ENCODE measurements at regions not wholly inside any gene's neighbourhood (a gene's known extent, or its start where the extent isn't known, plus 50 kb on each side); places are given as distances from the start of the nearest gene placed in this dataset.

DNA sequence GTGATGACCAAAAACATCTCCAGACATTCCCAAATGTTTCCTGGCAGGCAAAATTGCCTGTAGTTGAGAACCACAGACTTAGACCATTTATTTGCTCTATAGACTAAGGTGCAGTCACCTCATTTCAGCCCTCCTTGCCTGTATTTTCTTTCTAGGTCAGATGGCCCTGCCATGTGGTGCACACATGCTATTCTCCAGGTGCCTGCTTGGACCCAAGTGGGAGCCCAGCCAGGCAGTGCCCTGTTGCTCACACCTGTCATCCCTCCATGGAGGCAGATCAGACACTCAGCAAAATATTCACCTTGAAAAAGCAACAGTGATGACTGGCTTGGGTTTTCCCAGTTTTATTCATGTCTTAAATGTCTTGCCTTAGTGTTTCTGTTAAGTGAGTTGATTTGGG is 311.4 kb downstream of the TFAP2C start:
- DNase-seq (ENCODE audit: low spot score), result no peak
- Mint-ChIP-seq H3K4me1 (peaks cover 22% of the 10 kb centered on the region), H3K4me3 (no peak overlapping the region), H3K27me3 (ENCODE audit: insufficient read depth, low read depth) (peaks cover 53% of the 10 kb centered on the region), H3K9me3 (no peaks in the 10 kb centered on the region), H3K36me3 (no peaks in the 10 kb centered on the region), H3K27ac (no peak overlapping the region)
- no peak overlapping the region for H2AFZ ChIP-seq (replicated peaks)
- H3K9me3 ChIP-seq (ENCODE audit: low read depth), result no peaks in the 10 kb centered on the region
- H3K4me2 ChIP-seq, result no peak overlapping the region
- TF ChIP-seq CTCF (IDR thresholded peaks at IDR 0.05) (no peak), EZH2 (IDR thresholded peaks at IDR 0.05) (no peak), EZH2phosphoT487 (IDR thresholded peaks at IDR 0.05) (no peak)
- H3F3A ChIP-seq (ENCODE audit: low read depth), result no peaks in the 10 kb centered on the region
- H3K79me2 ChIP-seq (ENCODE audit: low read depth), result no peaks in the 10 kb centered on the region
- no peaks in the 10 kb centered on the region for H3K27me3 ChIP-seq
- no peak overlapping the region for H3K27ac ChIP-seq
- H3K9ac ChIP-seq, result no peak overlapping the region
- peaks cover 2% of the 10 kb centered on the region for H3K4me1 ChIP-seq
- H3K4me3 ChIP-seq, result no peak overlapping the region
- no peaks in the 10 kb centered on the region for H4K20me1 ChIP-seq (ENCODE audit: low read depth)
- H3K36me3 ChIP-seq, result no peaks in the 10 kb centered on the region

DNA sequence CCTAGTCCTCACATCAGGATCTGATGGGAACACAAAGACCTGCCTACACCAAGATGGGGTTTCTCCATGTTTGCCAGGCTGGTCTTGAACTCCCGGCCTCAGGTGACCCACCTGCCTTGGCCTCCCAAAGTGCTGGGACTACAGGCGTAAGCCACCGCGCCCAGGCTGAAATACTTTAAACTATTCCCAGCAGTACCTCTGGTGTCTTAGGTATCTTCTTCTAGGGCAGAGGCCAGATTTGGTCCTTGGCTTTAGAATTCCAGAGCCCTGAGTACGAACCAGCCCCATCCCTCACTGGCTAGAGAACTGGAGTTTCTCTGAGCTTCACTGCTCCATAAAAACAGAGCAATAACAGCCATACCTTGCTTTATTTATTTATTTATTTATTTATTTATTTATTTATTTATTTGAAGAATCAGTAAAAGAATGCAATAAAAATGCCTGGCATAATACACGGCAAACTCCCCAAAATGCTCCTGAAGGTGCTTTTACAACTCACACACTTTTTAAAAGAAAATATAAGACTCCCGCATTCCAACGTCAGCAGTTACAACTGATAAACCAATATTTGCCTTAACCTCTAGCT is 312.1 kb downstream of the TFAP2C start:
- no peaks in the 10 kb centered on the region for H3K36me3 Mint-ChIP-seq
- Histone ChIP-seq H3K36me3 (no peaks in the 10 kb centered on the region), H2AFZ (replicated peaks) (no peak overlapping the region), H3K9ac (no peak overlapping the region), H3K27me3 (no peaks in the 10 kb centered on the region), H3K4me1 (peaks cover 2% of the 10 kb centered on the region), H3K4me3 (no peak overlapping the region), H3K27ac (no peak overlapping the region), H3K79me2 (ENCODE audit: low read depth) (no peaks in the 10 kb centered on the region), H3K9me3 (ENCODE audit: low read depth) (no peaks in the 10 kb centered on the region), H3K4me2 (no peak overlapping the region), H3F3A (ENCODE audit: low read depth) (no peaks in the 10 kb centered on the region), H4K20me1 (ENCODE audit: low read depth) (no peaks in the 10 kb centered on the region)
- TF ChIP-seq EZH2phosphoT487 (IDR thresholded peaks at IDR 0.05), result no peak
- no peak for TF ChIP-seq CTCF (IDR thresholded peaks at IDR 0.05)
- no peak for TF ChIP-seq EZH2 (IDR thresholded peaks at IDR 0.05)
- H3K9me3 Mint-ChIP-seq, result no peaks in the 10 kb centered on the region
- peaks cover 58% of the 10 kb centered on the region for H3K27me3 Mint-ChIP-seq (ENCODE audit: insufficient read depth, low read depth)
- no peak overlapping the region for H3K27ac Mint-ChIP-seq
- no peak for DNase-seq (ENCODE audit: low spot score)
- no peak overlapping the region for H3K4me3 Mint-ChIP-seq
- H3K4me1 Mint-ChIP-seq, result peaks cover 23% of the 10 kb centered on the region

DNA sequence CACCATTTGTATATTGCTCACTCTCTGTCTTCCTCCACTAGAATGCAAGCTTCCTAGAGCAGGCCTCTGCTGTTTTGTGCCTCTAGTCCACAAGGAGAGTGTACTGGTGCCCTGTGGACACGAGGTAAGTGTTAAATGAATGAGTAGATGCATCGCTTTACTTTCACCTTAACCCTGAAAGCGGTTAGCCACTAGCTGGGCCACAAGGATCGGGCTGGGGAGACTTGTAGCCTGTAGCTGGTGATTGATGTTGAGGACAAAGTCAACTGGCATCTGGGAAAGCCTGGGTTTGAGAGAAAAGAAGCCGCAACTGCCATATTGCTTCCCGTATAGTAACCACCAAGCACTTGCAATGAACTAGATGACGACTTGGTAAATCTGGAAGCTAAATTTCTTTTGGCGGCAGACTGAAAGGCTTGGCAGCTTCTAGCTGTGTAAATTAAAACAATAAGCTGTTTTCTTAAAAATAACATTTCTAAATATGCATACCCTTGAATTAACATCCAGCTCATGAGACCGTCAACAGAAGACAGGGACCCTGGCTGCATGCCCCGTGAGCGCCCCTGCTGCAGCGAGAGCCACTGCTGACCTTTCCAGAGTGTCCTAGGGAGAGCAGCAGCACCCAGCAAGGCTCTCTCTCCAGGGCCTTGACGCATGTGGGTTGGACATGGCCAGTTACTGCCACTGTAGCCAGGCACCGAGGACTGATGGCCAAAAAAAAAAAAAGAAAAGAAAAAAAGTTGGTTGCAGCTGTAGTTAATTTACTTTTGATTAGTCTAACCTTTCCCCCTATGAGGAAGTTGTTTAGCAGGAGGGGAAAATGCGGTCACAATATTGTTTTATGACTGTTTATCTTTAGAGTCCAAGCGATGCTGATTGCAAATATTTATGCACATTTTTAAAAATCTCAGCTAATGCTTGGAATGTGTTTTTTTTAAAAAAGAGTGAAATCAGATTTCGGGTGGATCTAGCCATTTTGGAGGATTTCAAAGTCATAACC is 315.1 kb downstream of the TFAP2C start:
- Histone ChIP-seq H3K4me3 (no peak overlapping the region), H3K27me3 (no peaks in the 10 kb centered on the region), H4K20me1 (ENCODE audit: low read depth) (no peaks in the 10 kb centered on the region), H3K9me3 (ENCODE audit: low read depth) (no peaks in the 10 kb centered on the region), H3F3A (ENCODE audit: low read depth) (no peaks in the 10 kb centered on the region), H3K27ac (no peak overlapping the region), H3K4me1 (peaks cover 2% of the 10 kb centered on the region), H3K9ac (no peak overlapping the region), H3K79me2 (ENCODE audit: low read depth) (no peaks in the 10 kb centered on the region), H3K36me3 (no peaks in the 10 kb centered on the region), H2AFZ (replicated peaks) (no peak overlapping the region), H3K4me2 (no peak overlapping the region)
- no peak overlapping the region for H3K27ac Mint-ChIP-seq
- H3K9me3 Mint-ChIP-seq, result peaks cover 2% of the 10 kb centered on the region
- TF ChIP-seq EZH2phosphoT487 (IDR thresholded peaks at IDR 0.05), result no peak
- TF ChIP-seq CTCF (IDR thresholded peaks at IDR 0.05), result no peak
- TF ChIP-seq EZH2 (IDR thresholded peaks at IDR 0.05), result no peak
- H3K4me3 Mint-ChIP-seq, result no peak overlapping the region
- H3K36me3 Mint-ChIP-seq, result peaks cover 2% of the 10 kb centered on the region
- no peak for DNase-seq (ENCODE audit: low spot score)
- peaks cover 58% of the 10 kb centered on the region for H3K27me3 Mint-ChIP-seq (ENCODE audit: insufficient read depth, low read depth)
- H3K4me1 Mint-ChIP-seq, result peaks cover 29% of the 10 kb centered on the region
